HFFc6 (cell line): ENCODE measurements at regions not wholly inside any gene's neighbourhood (a gene's known extent, or its start where the extent isn't known, plus 50 kb on each side); places are given as distances from the start of the nearest gene placed in this dataset.

Experiments
- DNase-seq: peaks from one replicate; pipeline ENCODE4 v3.0.0-alpha.2; 2018
- H3K27ac Mint-ChIP-seq: 2 replicates; pipeline ENCODE4 v1.8.0; 2020; ENCODE audit warnings: mild to moderate bottlenecking, mixed read lengths
- H3K27me3 Mint-ChIP-seq: 2 replicates; pipeline ENCODE4 v1.8.0; 2021; ENCODE audit warnings: mild to moderate bottlenecking, moderate library complexity, mixed read lengths; ENCODE audit not compliant: insufficient read depth
- H3K36me3 Mint-ChIP-seq: 2 replicates; pipeline ENCODE4 v1.8.0; 2021; ENCODE audit warnings: low read depth, mixed read lengths
- H3K4me1 Mint-ChIP-seq: 2 replicates; pipeline ENCODE4 v1.8.0; 2020; ENCODE audit warnings: low read depth, mixed read lengths
- H3K4me3 Mint-ChIP-seq: 2 replicates; pipeline ENCODE4 v1.8.0; 2020; ENCODE audit warnings: mild to moderate bottlenecking, moderate library complexity, mixed read lengths
- H3K9me3 Mint-ChIP-seq: 2 replicates; pipeline ENCODE4 v1.8.0; 2020; ENCODE audit warnings: mild to moderate bottlenecking, mixed read lengths
- TF ChIP-seq, protein P1 (sequence below): fragments of 200-600 bp; sonication (generic); IDR thresholded peaks from 2 replicates; pipeline ENCODE4 v1.5.0; 2021; ENCODE audit warnings: antibody characterized with exemption, mild to moderate bottlenecking

DNA sequence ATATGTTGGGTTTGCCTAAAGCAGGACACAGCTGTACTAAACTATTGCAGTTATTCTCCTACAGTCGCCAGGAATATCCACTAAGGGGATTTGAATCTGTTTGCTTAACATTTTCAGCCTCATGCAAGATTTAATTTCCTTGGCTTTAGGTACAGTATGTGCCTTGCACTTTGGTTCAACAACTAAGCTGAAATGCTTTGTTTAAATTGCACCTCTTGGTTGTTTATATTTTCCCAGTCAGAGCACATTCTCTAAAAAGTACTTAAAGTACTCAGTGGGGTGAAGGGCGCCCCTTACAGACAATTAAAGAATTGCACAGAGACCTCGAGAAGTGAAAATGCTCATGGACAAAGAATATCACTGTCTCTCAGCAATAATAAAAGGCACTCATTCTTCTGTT is 107.8 kb upstream of the MTNR1B start:
- DNase-seq = no peak
- TF ChIP-seq, protein P1, sequence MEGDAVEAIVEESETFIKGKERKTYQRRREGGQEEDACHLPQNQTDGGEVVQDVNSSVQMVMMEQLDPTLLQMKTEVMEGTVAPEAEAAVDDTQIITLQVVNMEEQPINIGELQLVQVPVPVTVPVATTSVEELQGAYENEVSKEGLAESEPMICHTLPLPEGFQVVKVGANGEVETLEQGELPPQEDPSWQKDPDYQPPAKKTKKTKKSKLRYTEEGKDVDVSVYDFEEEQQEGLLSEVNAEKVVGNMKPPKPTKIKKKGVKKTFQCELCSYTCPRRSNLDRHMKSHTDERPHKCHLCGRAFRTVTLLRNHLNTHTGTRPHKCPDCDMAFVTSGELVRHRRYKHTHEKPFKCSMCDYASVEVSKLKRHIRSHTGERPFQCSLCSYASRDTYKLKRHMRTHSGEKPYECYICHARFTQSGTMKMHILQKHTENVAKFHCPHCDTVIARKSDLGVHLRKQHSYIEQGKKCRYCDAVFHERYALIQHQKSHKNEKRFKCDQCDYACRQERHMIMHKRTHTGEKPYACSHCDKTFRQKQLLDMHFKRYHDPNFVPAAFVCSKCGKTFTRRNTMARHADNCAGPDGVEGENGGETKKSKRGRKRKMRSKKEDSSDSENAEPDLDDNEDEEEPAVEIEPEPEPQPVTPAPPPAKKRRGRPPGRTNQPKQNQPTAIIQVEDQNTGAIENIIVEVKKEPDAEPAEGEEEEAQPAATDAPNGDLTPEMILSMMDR = no peak
- H3K27me3 Mint-ChIP-seq = no peaks in the 10 kb centered on the region; the same call in 1 of the 2 replicates
- H3K4me1 Mint-ChIP-seq = no peaks in the 10 kb centered on the region
- no peak overlapping the region for H3K4me3 Mint-ChIP-seq
- no peaks in the 10 kb centered on the region for H3K36me3 Mint-ChIP-seq
- no peaks in the 10 kb centered on the region for H3K9me3 Mint-ChIP-seq
- H3K27ac Mint-ChIP-seq = no peak overlapping the region

DNA sequence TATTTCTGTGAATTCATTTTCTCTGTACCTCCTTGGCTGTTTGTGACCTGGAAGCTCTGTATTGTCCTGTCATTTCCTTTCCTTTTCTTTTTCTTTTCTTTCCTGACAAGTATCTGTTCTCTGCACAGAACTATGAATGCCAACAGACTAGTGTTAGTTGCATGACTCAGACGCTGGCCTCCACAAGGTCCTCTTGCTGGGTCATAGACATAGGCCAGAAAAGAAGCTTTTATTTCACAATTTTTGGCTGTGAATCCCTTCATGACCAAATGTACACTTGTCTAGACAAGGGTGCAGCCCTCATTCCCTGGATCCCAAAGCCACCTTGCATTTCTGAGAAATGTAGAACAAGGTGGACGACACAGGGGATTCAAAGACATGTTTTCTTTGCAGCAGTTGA is 104.1 kb upstream of the MTNR1B start:
- Mint-ChIP-seq H3K4me1 (no peaks in the 10 kb centered on the region), H3K36me3 (no peaks in the 10 kb centered on the region), H3K27me3 (peaks cover 5% of the 10 kb centered on the region), H3K9me3 (no peaks in the 10 kb centered on the region), H3K4me3 (no peak overlapping the region), H3K27ac (no peak overlapping the region)
- DNase-seq = peak; percentile 15
- TF ChIP-seq, protein P1 = no peak

DNA sequence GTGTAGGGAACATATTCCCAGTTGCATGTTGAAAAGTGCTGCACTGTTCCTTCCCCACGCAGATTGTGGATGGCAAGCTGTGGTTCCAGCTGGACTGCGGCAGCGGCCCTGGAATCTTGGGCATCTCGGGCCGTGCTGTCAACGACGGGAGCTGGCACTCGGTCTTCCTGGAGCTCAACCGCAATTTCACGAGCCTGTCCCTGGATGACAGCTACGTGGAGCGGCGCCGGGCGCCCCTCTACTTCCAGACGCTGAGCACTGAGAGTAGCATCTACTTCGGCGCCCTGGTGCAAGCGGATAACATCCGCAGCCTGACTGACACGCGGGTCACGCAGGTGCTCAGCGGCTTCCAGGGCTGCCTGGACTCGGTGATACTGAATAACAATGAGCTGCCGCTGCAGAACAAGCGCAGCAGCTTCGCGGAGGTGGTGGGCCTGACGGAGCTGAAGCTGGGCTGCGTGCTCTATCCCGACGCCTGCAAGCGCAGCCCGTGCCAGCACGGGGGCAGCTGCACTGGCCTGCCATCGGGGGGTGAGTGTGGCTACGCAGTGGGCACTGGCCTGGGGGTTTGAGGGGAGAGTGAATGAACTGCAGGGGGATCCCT is 102.7 kb upstream of the MTNR1B start:
- TF ChIP-seq, protein P1 = no peak
- peaks cover 7% of the 10 kb centered on the region for H3K27me3 Mint-ChIP-seq
- H3K27ac Mint-ChIP-seq = no peak overlapping the region
- no peaks in the 10 kb centered on the region for H3K4me1 Mint-ChIP-seq
- H3K9me3 Mint-ChIP-seq = no peaks in the 10 kb centered on the region
- H3K36me3 Mint-ChIP-seq = no peaks in the 10 kb centered on the region
- no peak overlapping the region for H3K4me3 Mint-ChIP-seq
- DNase-seq = no peak

DNA sequence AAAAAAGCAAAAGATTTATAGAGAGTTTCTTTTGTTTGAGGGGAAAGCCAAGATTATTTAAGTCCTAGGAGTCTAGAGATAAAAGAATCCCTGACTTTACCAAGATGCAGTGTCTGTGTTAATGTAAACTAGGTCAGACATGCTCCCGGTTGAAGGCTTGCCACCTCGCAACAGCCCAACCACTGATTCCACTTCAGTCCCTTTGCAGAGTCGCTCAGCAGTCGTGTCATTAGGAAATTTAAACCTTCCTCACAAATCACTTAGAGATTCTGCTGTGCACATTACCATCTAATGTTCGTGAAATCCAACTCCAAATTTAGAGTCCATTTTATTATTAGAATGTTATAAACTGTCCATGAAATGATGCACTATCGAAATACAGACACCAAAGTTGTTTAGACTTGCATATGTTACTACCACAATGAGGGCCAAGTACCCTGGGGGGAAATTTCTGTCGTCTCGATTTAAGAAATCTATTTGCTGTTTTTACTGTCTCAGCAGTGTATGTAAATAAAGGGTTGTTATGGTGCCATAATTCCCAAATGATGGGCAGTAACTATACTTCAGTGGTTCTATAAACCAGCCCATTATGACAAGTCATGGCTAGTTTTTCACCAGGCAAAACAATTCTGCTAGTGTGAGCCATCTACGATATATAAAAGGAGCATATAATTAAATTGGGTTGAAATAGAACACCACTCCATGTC is 101.4 kb upstream of the MTNR1B start:
- Mint-ChIP-seq H3K36me3 (no peaks in the 10 kb centered on the region), H3K4me1 (no peaks in the 10 kb centered on the region), H3K27me3 (peaks cover 7% of the 10 kb centered on the region), H3K27ac (no peak overlapping the region), H3K4me3 (no peak overlapping the region), H3K9me3 (no peaks in the 10 kb centered on the region)
- no peak for DNase-seq
- TF ChIP-seq, protein P1 = no peak

DNA sequence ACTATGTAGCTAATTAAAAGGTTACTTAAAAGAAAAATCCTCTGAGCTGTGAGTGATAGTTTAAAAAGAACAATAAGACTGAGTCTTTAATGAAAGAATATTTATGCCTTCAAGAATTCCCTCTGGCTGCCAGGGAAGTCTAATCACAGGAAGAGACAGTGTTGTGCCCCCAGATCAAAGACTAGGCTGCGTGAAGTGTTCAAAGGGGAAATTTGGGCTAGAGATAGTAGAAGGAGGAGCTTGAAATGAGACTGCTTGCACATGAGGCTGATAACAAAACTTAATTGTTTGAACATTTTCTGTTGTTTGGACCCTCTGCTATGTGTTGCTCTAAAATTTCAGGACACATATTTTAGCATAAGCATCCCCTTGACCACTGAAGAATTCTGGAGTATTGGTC is 99.7 kb upstream of the MTNR1B start:
- Mint-ChIP-seq H3K9me3 (no peaks in the 10 kb centered on the region), H3K27ac (no peak overlapping the region), H3K27me3 (peaks cover 7% of the 10 kb centered on the region), H3K4me1 (no peaks in the 10 kb centered on the region), H3K36me3 (no peaks in the 10 kb centered on the region), H3K4me3 (no peak overlapping the region)
- TF ChIP-seq, protein P1 = no peak
- no peak for DNase-seq
